ENCODE measurements at regions not wholly inside any gene's neighbourhood (a gene's known extent, or its start where the extent isn't known, plus 50 kb on each side); places are given as distances from the start of the nearest gene placed in this dataset.

DNA sequence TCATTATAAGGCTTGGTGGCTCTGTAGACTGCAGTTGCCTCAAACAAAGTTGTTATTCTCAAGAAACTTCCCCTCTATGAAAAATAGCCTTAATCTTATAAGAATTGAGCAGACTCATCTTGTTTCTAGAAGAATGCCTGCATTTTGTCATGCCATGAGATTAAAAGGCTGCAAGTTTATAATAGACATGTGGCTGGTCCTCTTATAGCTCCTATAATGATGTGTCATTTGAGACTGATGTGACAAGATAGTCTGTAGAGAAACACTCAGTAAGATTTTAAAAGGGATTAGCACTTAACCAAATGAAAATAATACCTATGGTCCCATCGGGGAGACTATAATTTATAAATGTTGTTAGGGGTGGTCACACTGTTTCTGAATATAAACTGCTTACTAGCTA lies 312.5 kb downstream of the OXSM start:
- TF ChIP-seq PPARA (CRISPR knock-in tag; IDR thresholded peaks at IDR 0.05; ENCODE audit: borderline replicate concordance) (no peak), TOX (CRISPR knock-in tag; IDR thresholded peaks at IDR 0.05; ENCODE audit: borderline replicate concordance) (no peak), ZC3H10 (CRISPR knock-in tag; IDR thresholded peaks at IDR 0.05) (no peak), ESRRG (CRISPR knock-in tag; IDR thresholded peaks at IDR 0.05) (no peak), SNAI2 (CRISPR knock-in tag; IDR thresholded peaks at IDR 0.05) (no peak), ISL1 (CRISPR knock-in tag; IDR thresholded peaks at IDR 0.05) (no peak), PATZ1 (CRISPR knock-in tag; IDR thresholded peaks at IDR 0.05; ENCODE audit: borderline replicate concordance) (no peak), TSHZ2 (CRISPR knock-in tag; IDR thresholded peaks at IDR 0.05) (no peak), ARNTL (CRISPR knock-in tag; IDR thresholded peaks at IDR 0.05; ENCODE audit: borderline replicate concordance, low read depth) (no peak)
- TF ChIP-seq, protein P1, sequence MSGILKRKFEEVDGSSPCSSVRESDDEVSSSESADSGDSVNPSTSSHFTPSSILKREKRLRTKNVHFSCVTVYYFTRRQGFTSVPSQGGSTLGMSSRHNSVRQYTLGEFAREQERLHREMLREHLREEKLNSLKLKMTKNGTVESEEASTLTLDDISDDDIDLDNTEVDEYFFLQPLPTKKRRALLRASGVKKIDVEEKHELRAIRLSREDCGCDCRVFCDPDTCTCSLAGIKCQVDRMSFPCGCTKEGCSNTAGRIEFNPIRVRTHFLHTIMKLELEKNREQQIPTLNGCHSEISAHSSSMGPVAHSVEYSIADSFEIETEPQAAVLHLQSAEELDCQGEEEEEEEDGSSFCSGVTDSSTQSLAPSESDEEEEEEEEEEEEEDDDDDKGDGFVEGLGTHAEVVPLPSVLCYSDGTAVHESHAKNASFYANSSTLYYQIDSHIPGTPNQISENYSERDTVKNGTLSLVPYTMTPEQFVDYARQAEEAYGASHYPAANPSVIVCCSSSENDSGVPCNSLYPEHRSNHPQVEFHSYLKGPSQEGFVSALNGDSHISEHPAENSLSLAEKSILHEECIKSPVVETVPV (CRISPR knock-in tag; IDR thresholded peaks at IDR 0.05) = no peak
- ATAC-seq = no peak

GRCh38 chr3:26104851-26105251 lies 315.0 kb downstream of the OXSM start:
- ATAC-seq = no peak
- TF ChIP-seq ISL1 (CRISPR knock-in tag; IDR thresholded peaks at IDR 0.05) = no peak
- no peak for TF ChIP-seq PATZ1 (CRISPR knock-in tag; IDR thresholded peaks at IDR 0.05; ENCODE audit: borderline replicate concordance)
- TF ChIP-seq GLIS3 (CRISPR knock-in tag; IDR thresholded peaks at IDR 0.05) = no peak
- no peak for TF ChIP-seq RARB (CRISPR knock-in tag; IDR thresholded peaks at IDR 0.05)
- TF ChIP-seq, protein P1 (CRISPR knock-in tag; IDR thresholded peaks at IDR 0.05) = no peak
- TF ChIP-seq TSHZ2 (CRISPR knock-in tag; IDR thresholded peaks at IDR 0.05) = no peak
- no peak for TF ChIP-seq ZNF8 (CRISPR knock-in tag; IDR thresholded peaks at IDR 0.05)
- no peak for TF ChIP-seq ZNF565 (CRISPR knock-in tag; conservative IDR thresholded peaks at IDR 0.05; ENCODE audit: low read depth)
- TF ChIP-seq ZFP30 (CRISPR knock-in tag; IDR thresholded peaks at IDR 0.05) = no peak
- TF ChIP-seq OSR1 (CRISPR knock-in tag; IDR thresholded peaks at IDR 0.05) = no peak
- no peak for TF ChIP-seq POU6F1 (CRISPR knock-in tag; IDR thresholded peaks at IDR 0.05; ENCODE audit: borderline replicate concordance, low read depth)
- no peak for TF ChIP-seq ZFP3 (CRISPR knock-in tag; IDR thresholded peaks at IDR 0.05)
- TF ChIP-seq TCF4 (CRISPR knock-in tag; IDR thresholded peaks at IDR 0.05; ENCODE audit: borderline replicate concordance) = no peak
- no peak for TF ChIP-seq SNAI2 (CRISPR knock-in tag; IDR thresholded peaks at IDR 0.05)
- TF ChIP-seq CREB5 (CRISPR knock-in tag; IDR thresholded peaks at IDR 0.05; ENCODE audit: low read depth) = no peak
- TF ChIP-seq PPARA (CRISPR knock-in tag; IDR thresholded peaks at IDR 0.05; ENCODE audit: borderline replicate concordance) = no peak
- no peak for TF ChIP-seq CSDC2 (CRISPR knock-in tag; IDR thresholded peaks at IDR 0.05)

Data from SK-N-SH treated with all-trans-retinoic acid at 6 μM for 48 hours (cell line).